ENCODE measurements at regions not wholly inside any gene's neighbourhood (a gene's known extent, or its start where the extent isn't known, plus 50 kb on each side); places are given as distances from the start of the nearest gene placed in this dataset.

GRCh38 chr2:215530191-215530968, 94.5 kb upstream of the FN1 start:
- H4K20me1 ChIP-seq (replicated peaks; ENCODE audit: control insufficient read depth, insufficient read depth, low read length): no peaks in the 10 kb centered on the region
- H3K27ac ChIP-seq (ENCODE audit: extremely low read depth, low read depth, low read length): no peak overlapping the region
- ATAC-seq (no peak), DNase-seq (ENCODE audit: extremely low read depth in 1 of 4, low spot score in 3 of 4) (no peak), FAIRE-seq (no peak)
- H3K4me1 ChIP-seq (replicated peaks in 1 of 2; ENCODE audit: control insufficient read depth in 2 of 2, insufficient read depth in 2 of 2, low read length in 2 of 2): no peaks in the 10 kb centered on the region; a peak in 1 of 5 replicates
- TF ChIP-seq MAFK (IDR thresholded peaks at IDR 0.05; ENCODE audit: low read length) (peak; percentile 75), MAFF (IDR thresholded peaks at IDR 0.05; ENCODE audit: low read length) (peak; percentile 81), C11orf30 (IDR thresholded peaks at IDR 0.05; ENCODE audit: low read depth) (peak; percentile 81), MAFG (tag; conservative IDR thresholded peaks at IDR 0.05) (peak; percentile 74), DDX20 (tag; IDR thresholded peaks at IDR 0.05; ENCODE audit: low read depth) (no peak), ZNF316 (IDR thresholded peaks at IDR 0.05) (peak; percentile 89)
- TF ChIP-seq, protein P1, sequence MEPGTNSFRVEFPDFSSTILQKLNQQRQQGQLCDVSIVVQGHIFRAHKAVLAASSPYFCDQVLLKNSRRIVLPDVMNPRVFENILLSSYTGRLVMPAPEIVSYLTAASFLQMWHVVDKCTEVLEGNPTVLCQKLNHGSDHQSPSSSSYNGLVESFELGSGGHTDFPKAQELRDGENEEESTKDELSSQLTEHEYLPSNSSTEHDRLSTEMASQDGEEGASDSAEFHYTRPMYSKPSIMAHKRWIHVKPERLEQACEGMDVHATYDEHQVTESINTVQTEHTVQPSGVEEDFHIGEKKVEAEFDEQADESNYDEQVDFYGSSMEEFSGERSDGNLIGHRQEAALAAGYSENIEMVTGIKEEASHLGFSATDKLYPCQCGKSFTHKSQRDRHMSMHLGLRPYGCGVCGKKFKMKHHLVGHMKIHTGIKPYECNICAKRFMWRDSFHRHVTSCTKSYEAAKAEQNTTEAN (CRISPR knock-in tag; IDR thresholded peaks at IDR 0.05): no peak
- BruUV-seq (replicated peaks): no TSS peak
- intact Hi-C loops (cut with micrococcal nuclease): no loop called here
- H3K36me3 ChIP-seq (ENCODE audit: control insufficient read depth, insufficient read depth, low read length): no peaks in the 10 kb centered on the region
- 48% methylated on average over 4 of the region's 4 CpGs for WGBS (ENCODE audit: insufficient coverage, low coverage, missing lambda C conversion rate)
- no peak overlapping the region for H3K4me3 ChIP-seq
- no peak overlapping the region for H3K9ac ChIP-seq (ENCODE audit: insufficient read depth in 1 of 2, low read depth in 2 of 2, low read length in 2 of 2)
- H2AFZ ChIP-seq (ENCODE audit: low read depth, low read length): no peak overlapping the region
- no peak overlapping the region for H3K4me2 ChIP-seq (ENCODE audit: insufficient read depth, low read length)
- no peaks in the 10 kb centered on the region for H3K9me1 ChIP-seq (ENCODE audit: control insufficient read depth, insufficient read depth, low read length)
- CTCF ChIA-PET (ENCODE audit: low intra/inter-chr PET ratio): no interaction called here
- H3K79me2 ChIP-seq (ENCODE audit: control insufficient read depth, insufficient read depth, low read length): no peaks in the 10 kb centered on the region
- POLR2A ChIA-PET: no interaction called here
- no peaks in the 10 kb centered on the region for H3K9me3 ChIP-seq (replicated peaks; ENCODE audit: control insufficient read depth, insufficient read depth, low read depth, low read length)
- H3K27me3 ChIP-seq (ENCODE audit: control insufficient read depth in 2 of 2, insufficient read depth in 2 of 2, low read length in 2 of 2): no peaks in the 10 kb centered on the region
- in situ Hi-C loops (cut with MboI): no loop called here
